GM21786 (cell line): ENCODE measurements at regions not wholly inside any gene's neighbourhood (a gene's known extent, or its start where the extent isn't known, plus 50 kb on each side); places are given as distances from the start of the nearest gene placed in this dataset.
"Not testable (repeated sequence)": the region's sequence is repeated elsewhere in the genome, so short reads cannot be mapped to it uniquely, and the experiment has no call there.

ENCODE experiments used
- ATAC-seq: cut with Tn5 transposase; IDR thresholded peaks from one replicate; pipeline ENCODE4 v1.9.1; 2021; ENCODE audit not compliant: unreplicated experiment

GRCh38 chr5:25570067-25570583 is 925.3 kb upstream of the CDH10 start:
- ATAC-seq: no peak

GRCh38 chr5:25568989-25569625 is 924.3 kb upstream of the CDH10 start:
- ATAC-seq: no peak

GRCh38 chr5:25568294-25568693 is 923.5 kb upstream of the CDH10 start:
- ATAC-seq: no peak

- ATAC-seq: no peak
Measured at GRCh38 chr5:25567881-25568280, 923.1 kb upstream of the CDH10 start.

GRCh38 chr5:25562656-25563055 is 917.9 kb upstream of the CDH10 start:
- ATAC-seq: no peak

GRCh38 chr5:25554077-25554476 is 909.3 kb upstream of the CDH10 start:
- ATAC-seq: no peak

- ATAC-seq: no peak
Measured at GRCh38 chr5:25552871-25553481, 908.2 kb upstream of the CDH10 start.

GRCh38 chr5:25550793-25551192 is 906.0 kb upstream of the CDH10 start:
- no peak for ATAC-seq

GRCh38 chr5:25544652-25545249 is 900.0 kb upstream of the CDH10 start:
- ATAC-seq: no peak

- no peak for ATAC-seq
Measured at GRCh38 chr5:25540628-25541027, 895.9 kb upstream of the CDH10 start.

GRCh38 chr5:25539536-25539935 is 894.8 kb upstream of the CDH10 start:
- ATAC-seq: no peak

- ATAC-seq: not testable (repeated sequence)
Measured at GRCh38 chr5:25536461-25536860, 891.7 kb upstream of the CDH10 start.

GRCh38 chr5:25516141-25516540 is 871.4 kb upstream of the CDH10 start:
- no peak for ATAC-seq

- ATAC-seq: no peak
Measured at GRCh38 chr5:25515525-25515924, 870.7 kb upstream of the CDH10 start.

- ATAC-seq: not testable (repeated sequence)
Measured at GRCh38 chr5:25510692-25511091, 865.9 kb upstream of the CDH10 start.

GRCh38 chr5:25508011-25508410 is 863.2 kb upstream of the CDH10 start:
- not testable (repeated sequence) for ATAC-seq

- ATAC-seq: no peak
Measured at GRCh38 chr5:25500635-25501034, 855.9 kb upstream of the CDH10 start.

- no peak for ATAC-seq
Measured at GRCh38 chr5:25489834-25490538, 845.2 kb upstream of the CDH10 start.

- no peak for ATAC-seq
Measured at GRCh38 chr5:25488119-25488518, 843.3 kb upstream of the CDH10 start.

GRCh38 chr5:25484391-25484790 is 839.6 kb upstream of the CDH10 start:
- ATAC-seq: no peak

- no peak for ATAC-seq
Measured at GRCh38 chr5:25481463-25481862, 836.7 kb upstream of the CDH10 start.

GRCh38 chr5:25459082-25459481 is 814.3 kb upstream of the CDH10 start:
- ATAC-seq: no peak
